ENCODE measurements at regions not wholly inside any gene's neighbourhood (a gene's known extent, or its start where the extent isn't known, plus 50 kb on each side); places are given as distances from the start of the nearest gene placed in this dataset.

GRCh38 chr12:107356266-107356936 is 263.1 kb upstream of the CRY1 start:
- no peak overlapping the region for H4K8ac ChIP-seq (ENCODE audit: extremely low read depth, insufficient read depth, low read length)
- 85% methylated on average over 7 of the region's 7 CpGs; no CpG with 5 or more reads in 1 of the 2 experiments for WGBS, 2 experiments (ENCODE audit: extremely low coverage in 1 of 2, insufficient coverage in 1 of 2, insufficient read length in 1 of 2, insufficient replicate concordance in 2 of 2, low coverage in 1 of 2, low lambda C conversion rate in 2 of 2, missing lambda C conversion rate in 1 of 2)
- no peak overlapping the region for H4K5ac ChIP-seq (ENCODE audit: insufficient read length, low read depth, low read length)
- no peak overlapping the region for H2BK120ac ChIP-seq (replicated peaks; ENCODE audit: low read depth, low read length)
- no peaks in the 10 kb centered on the region for H3K79me1 ChIP-seq (ENCODE audit: low read depth, low read length)
- no peak overlapping the region for H3K14ac ChIP-seq (ENCODE audit: insufficient read length)
- POLR2A ChIA-PET (ENCODE audit: partially characterized antibody) = interaction anchor here (1.8 kb wide), 1 partner anchor 37 kb away, joined by 4 read pairs; no protein-coding TSS in a partner anchor
- H4K20me1 ChIP-seq (replicated peaks in 1 of 2; ENCODE audit: control insufficient read depth in 1 of 2, insufficient read depth in 2 of 2, low read length in 2 of 2) = peaks cover 0 to 2% of the 10 kb centered on the region in 2 experiments
- H3K36me3 ChIP-seq (ENCODE audit: control insufficient read depth in 2 of 4, insufficient read depth in 4 of 4, low read length in 3 of 4) = no peaks in the 10 kb centered on the region
- no peak overlapping the region for H2BK5ac ChIP-seq (ENCODE audit: low read depth, low read length)
- H3K9ac ChIP-seq (replicated peaks in 1 of 4; ENCODE audit: extremely low read depth in 1 of 4, low read depth in 3 of 4, low read length in 3 of 4) = no peak overlapping the region
- DNase-seq (ENCODE audit: low read depth in 1 of 2, low spot score in 2 of 2) (no peak), FAIRE-seq (no peak)
- H2BK15ac ChIP-seq (ENCODE audit: low read length) = no peak overlapping the region
- H3K23ac ChIP-seq (ENCODE audit: insufficient read length) = no peak overlapping the region
- H3K4ac ChIP-seq (replicated peaks; ENCODE audit: insufficient read length, low read depth, low read length) = no peak overlapping the region
- H4K91ac ChIP-seq (replicated peaks; ENCODE audit: insufficient read length, low read length) = no peak overlapping the region
- H3K4me3 ChIP-seq (ENCODE audit: extremely low read depth in 1 of 4, insufficient read depth in 2 of 4, low read depth in 3 of 4, low read length in 4 of 4) = no peak overlapping the region
- H3K4me2 ChIP-seq (ENCODE audit: insufficient read depth in 1 of 2, low read depth in 2 of 2, low read length in 2 of 2) = no peak overlapping the region
- CTCF ChIA-PET (ENCODE audit: partially characterized antibody) = interaction anchor here (0.9 to 2.2 kb wide), 9 partner anchors 9 to 251 kb away, joined by 3 to 7 read pairs (median 3); no protein-coding TSS in a partner anchor
- H3K27me3 ChIP-seq (replicated peaks in 1 of 4; ENCODE audit: control insufficient read depth in 3 of 4, extremely low read depth in 1 of 4, insufficient read depth in 3 of 4, low read length in 3 of 4) = no peaks in the 10 kb centered on the region
- H3K4me1 ChIP-seq (replicated peaks in 1 of 4; ENCODE audit: control insufficient read depth in 3 of 4, insufficient read depth in 4 of 4, low read length in 3 of 4) = no peaks in the 10 kb centered on the region
- peaks cover 6 to 9% of the 10 kb centered on the region in 2 experiments for H3K9me3 ChIP-seq (ENCODE audit: insufficient read depth in 2 of 2, low read depth in 1 of 2, low read length in 1 of 2)
- H3K18ac ChIP-seq (ENCODE audit: extremely low read depth, low read length) = no peak overlapping the region
- H3K79me2 ChIP-seq (ENCODE audit: control insufficient read depth in 1 of 2, insufficient read depth in 2 of 2, low read length in 2 of 2) = no peaks in the 10 kb centered on the region
- no peaks in the 10 kb centered on the region; the same call in 1 of the 2 replicates for H3K23me2 ChIP-seq (ENCODE audit: low read depth, low read length)
- no peak overlapping the region for H2AFZ ChIP-seq (ENCODE audit: low read length)
- no peak overlapping the region for H2BK12ac ChIP-seq (ENCODE audit: low read depth, low read length)
- no peak overlapping the region for H3K56ac ChIP-seq (replicated peaks; ENCODE audit: insufficient read length, low read depth, low read length)
- H2BK20ac ChIP-seq (ENCODE audit: low read length) = no peak overlapping the region
- no peak overlapping the region for H3K27ac ChIP-seq (ENCODE audit: low read depth, low read length)
- H2AK5ac ChIP-seq (ENCODE audit: low read depth, low read length) = no peak overlapping the region
- TF ChIP-seq KDM5A (IDR thresholded peaks at IDR 0.05; ENCODE audit: low read length) (no peak), TAF7 (optimal IDR thresholded peaks at IDR 0.05; ENCODE audit: borderline replicate concordance, low read depth, low read length) (no peak), CHD1 (IDR thresholded peaks at IDR 0.05; ENCODE audit: low read depth, low read length) (no peak), POLR2AphosphoS5 (IDR thresholded peaks at IDR 0.05; ENCODE audit: low read depth, low read length) (no peak)

Data from H1 (cell line).